Endothelial cell of umbilical vein (primary cell): ENCODE measurements at regions not wholly inside any gene's neighbourhood (a gene's known extent, or its start where the extent isn't known, plus 50 kb on each side); places are given as distances from the start of the nearest gene placed in this dataset.

Source experiments
- BruUV-seq: library from RNA; stranded (reverse); fragments of 400-500 nt; replicated peaks from 2 replicates; lab custom pipeline; 2021; lab: Mats Ljungman, UMichigan
- CTCF ChIA-PET: fragments of 300-600, 350-600 bp; sonication (Branson Sonifier 250); formaldehyde crosslinking; loops from one replicate; lab custom pipeline; 2021; ENCODE audit warnings: antibody characterized with exemption, inconsistent platforms; lab: Charles Lee
- POLR2A ChIA-PET: fragments of 300-600, 350-600 bp; sonication (Branson Sonifier 250); formaldehyde crosslinking; loops from one replicate; lab custom pipeline; 2021; ENCODE audit warnings: antibody characterized with exemption, inconsistent platforms; lab: Charles Lee
- DNase-seq: peaks from one replicate; pipeline ENCODE4 v3.0.0-alpha.2; 2011; ENCODE audit warnings: low read depth, low spot score
- FAIRE-seq: peaks from 2 replicates; lab custom pipeline; 2011; peaks lifted over from hg19 to GRCh38; lab: Jason Lieb, UNC
- H2AFZ ChIP-seq: 2 replicates; pipeline ENCODE4 v1.6.0; 2012; ENCODE audit warnings: low read depth, low read length, control low read depth, inconsistent platforms
- H3K27ac ChIP-seq: 2 replicates; pipeline ENCODE4 v1.5.1; 2011; ENCODE audit warnings: low read depth, mild to moderate bottlenecking, control low read depth, low read length, moderate library complexity; ENCODE audit not compliant: insufficient read depth
- H3K27me3 ChIP-seq, 2 experiments: 2 replicates each; pipeline versions ENCODE4 v1.6.0 to v1.6.1; 2011; ENCODE audit warnings: low read length in 2 of 2, mixed read lengths in 1 of 2; ENCODE audit not compliant: control insufficient read depth in 2 of 2, insufficient read depth in 2 of 2
- H3K36me3 ChIP-seq, 2 experiments: 2 replicates in 1 of 2; 3 replicates in 1 of 2; pipeline ENCODE4 v1.5.1; 2011; ENCODE audit warnings: low read length in 2 of 2, mild to moderate bottlenecking in 1 of 2, moderate library complexity in 1 of 2; ENCODE audit not compliant: control insufficient read depth in 2 of 2, insufficient read depth in 2 of 2; ENCODE audit errors: extremely low read depth in 1 of 2
- H3K4me1 ChIP-seq: 3 replicates; pipeline ENCODE4 v1.5.1; 2011; ENCODE audit warnings: mild to moderate bottlenecking, low read length; ENCODE audit not compliant: control insufficient read depth, insufficient read depth; ENCODE audit errors: extremely low read depth
- H3K4me2 ChIP-seq: 2 replicates; pipeline ENCODE4 v1.6.1; 2011; ENCODE audit warnings: low read length, control low read depth, mixed read lengths; ENCODE audit not compliant: insufficient read depth
- H3K4me3 ChIP-seq, 3 experiments: fragments of 200-600 bp in 1 of 3; sonication (generic), shearing (Covaris generic) in 1 of 3; replicated peaks in 1 of 3; 2 replicates each; pipeline ENCODE4 v1.5.1; 2011 to 2016; ENCODE audit warnings: control low read depth in 3 of 3, low read length in 3 of 3, mild to moderate bottlenecking in 2 of 3, inconsistent platforms in 1 of 3, low read depth in 1 of 3, moderate library complexity in 1 of 3; ENCODE audit not compliant: insufficient read depth in 1 of 3
- H3K79me2 ChIP-seq: 2 replicates; pipeline ENCODE4 v1.6.0; 2012; ENCODE audit warnings: low read length, inconsistent platforms; ENCODE audit not compliant: control insufficient read depth, insufficient read depth
- H3K9ac ChIP-seq: replicated peaks from 2 replicates; pipeline ENCODE3; 2011; ENCODE audit warnings: low read length, control low read depth; ENCODE audit not compliant: insufficient read depth; ENCODE audit errors: extremely low read depth
- H3K9me1 ChIP-seq: replicated peaks from 3 replicates; pipeline ENCODE4 v1.6.0; 2011; ENCODE audit warnings: mild to moderate bottlenecking, low read length; ENCODE audit not compliant: control insufficient read depth, insufficient read depth; ENCODE audit errors: extremely low read depth
- H3K9me3 ChIP-seq: replicated peaks from 2 replicates; pipeline ENCODE4 v1.5.1; 2012; ENCODE audit warnings: low read length, inconsistent platforms; ENCODE audit not compliant: control insufficient read depth, insufficient read depth
- H4K20me1 ChIP-seq: replicated peaks from 2 replicates; pipeline ENCODE3; 2011; ENCODE audit warnings: mild to moderate bottlenecking, low read length; ENCODE audit not compliant: control insufficient read depth, insufficient read depth; ENCODE audit errors: extremely low read depth
- CTCF ChIP-seq, 2 donors: IDR thresholded peaks; 1 replicate in 1 of 2; 2 replicates in 1 of 2; pipeline ENCODE4 v1.5.1; 2011; ENCODE audit warnings: low read length in 2 of 2, mild to moderate bottlenecking in 2 of 2, moderate library complexity in 2 of 2, control low read depth in 1 of 2, inconsistent platforms in 1 of 2, low read depth in 1 of 2; ENCODE audit not compliant: insufficient read depth in 1 of 2; ENCODE audit errors: extremely low read depth in 1 of 2
- EZH2 ChIP-seq: IDR thresholded peaks from 2 replicates; pipeline ENCODE4 v1.6.1; 2012; ENCODE audit warnings: borderline replicate concordance, low read depth, mild to moderate bottlenecking, moderate library complexity, low read length, inconsistent platforms; ENCODE audit not compliant: severe bottlenecking
- FOS ChIP-seq: IDR thresholded peaks from 2 replicates; pipeline ENCODE4 v1.6.1; 2011; ENCODE audit warnings: mild to moderate bottlenecking, low read length, moderate library complexity, borderline replicate concordance; ENCODE audit not compliant: insufficient read depth
- GATA2 ChIP-seq: IDR thresholded peaks from 2 replicates; pipeline ENCODE4 v1.7.0; 2011; ENCODE audit warnings: low read depth, mild to moderate bottlenecking, moderate library complexity, mixed read lengths, low read length; ENCODE audit not compliant: insufficient read length, insufficient read depth
- JUN ChIP-seq: IDR thresholded peaks from 2 replicates; pipeline ENCODE4 v1.6.1; 2011; ENCODE audit warnings: borderline replicate concordance, low read depth; ENCODE audit not compliant: insufficient read length, insufficient read depth
- MAX ChIP-seq: IDR thresholded peaks from 2 replicates; pipeline ENCODE4 v1.6.1; 2011; ENCODE audit not compliant: insufficient read depth, insufficient read length
- MYC ChIP-seq: IDR thresholded peaks from one replicate; pipeline ENCODE4 v1.6.1; 2011; ENCODE audit warnings: mild to moderate bottlenecking, low read depth, low read length
- POLR2A ChIP-seq: IDR thresholded peaks from 2 replicates; pipeline ENCODE4 v1.6.1; 2012; ENCODE audit warnings: low read depth, mild to moderate bottlenecking, control low read depth, low read length
- POLR2AphosphoS5 ChIP-seq: IDR thresholded peaks from 2 replicates; pipeline ENCODE4 v1.6.1; 2012; ENCODE audit warnings: low read depth, mild to moderate bottlenecking, control low read depth, low read length, moderate library complexity; ENCODE audit not compliant: insufficient read depth
- dilution Hi-C: fragments of 300-500 bp; cut with MboI; formaldehyde crosslinking; loops from one replicate; pipeline ENCODE4 v1.15.0; 2019; ENCODE audit warnings: low sequenced_read_pairs; ENCODE audit not compliant: extremely low pct_ligation_motif_present
- intact Hi-C: fragments of 100-400 bp; cut with micrococcal nuclease; formaldehyde crosslinking; loops from one replicate; pipeline ENCODE4 v1.10.0; 2022

GRCh38 chr20:19918965-19919329 lies 98.2 kb upstream of the NAA20 start:
- peaks cover 13% of the 10 kb centered on the region for H3K4me1 ChIP-seq
- H3K36me3 ChIP-seq: peaks cover 2% of the 10 kb centered on the region in 2 experiments
- H3K9ac ChIP-seq: no peak overlapping the region
- intact Hi-C loops: no loop called here
- H2AFZ ChIP-seq: no peak overlapping the region
- H3K79me2 ChIP-seq: peaks cover 22% of the 10 kb centered on the region
- H3K9me3 ChIP-seq: no peaks in the 10 kb centered on the region
- ChIA-PET POLR2A (no interaction called here), CTCF (interaction anchor here (1.2 to 1.5 kb wide), 2 partner anchors 9 to 13 kb away, joined by 3 read pairs; no protein-coding TSS in a partner anchor)
- no peak for TF ChIP-seq MYC
- TF ChIP-seq EZH2: no peak
- TF ChIP-seq FOS: no peak
- TF ChIP-seq POLR2A: no peak
- TF ChIP-seq CTCF (IDR thresholded peaks at IDR 0.05; ENCODE audit: extremely low read depth in 1 of 2, insufficient read depth in 1 of 2, low read depth in 1 of 2, low read length in 2 of 2): no peak
- TF ChIP-seq JUN: no peak
- TF ChIP-seq MAX: no peak
- no peak for TF ChIP-seq GATA2
- TF ChIP-seq POLR2AphosphoS5: no peak
- no TSS peak for BruUV-seq
- no peak for DNase-seq
- no peaks in the 10 kb centered on the region for H3K9me1 ChIP-seq
- FAIRE-seq: no peak
- no peak overlapping the region for H3K4me3 ChIP-seq
- no peak overlapping the region for H3K27ac ChIP-seq
- no peaks in the 10 kb centered on the region for H4K20me1 ChIP-seq
- no peaks in the 10 kb centered on the region for H3K27me3 ChIP-seq
- dilution Hi-C loops: no loop called here
- no peak overlapping the region for H3K4me2 ChIP-seq
